ENCODE measurements at regions not wholly inside any gene's neighbourhood (a gene's known extent, or its start where the extent isn't known, plus 50 kb on each side); places are given as distances from the start of the nearest gene placed in this dataset.
A peak's percentile ranks its signal among the peaks of the same experiment; 100 is the strongest.

DNA sequence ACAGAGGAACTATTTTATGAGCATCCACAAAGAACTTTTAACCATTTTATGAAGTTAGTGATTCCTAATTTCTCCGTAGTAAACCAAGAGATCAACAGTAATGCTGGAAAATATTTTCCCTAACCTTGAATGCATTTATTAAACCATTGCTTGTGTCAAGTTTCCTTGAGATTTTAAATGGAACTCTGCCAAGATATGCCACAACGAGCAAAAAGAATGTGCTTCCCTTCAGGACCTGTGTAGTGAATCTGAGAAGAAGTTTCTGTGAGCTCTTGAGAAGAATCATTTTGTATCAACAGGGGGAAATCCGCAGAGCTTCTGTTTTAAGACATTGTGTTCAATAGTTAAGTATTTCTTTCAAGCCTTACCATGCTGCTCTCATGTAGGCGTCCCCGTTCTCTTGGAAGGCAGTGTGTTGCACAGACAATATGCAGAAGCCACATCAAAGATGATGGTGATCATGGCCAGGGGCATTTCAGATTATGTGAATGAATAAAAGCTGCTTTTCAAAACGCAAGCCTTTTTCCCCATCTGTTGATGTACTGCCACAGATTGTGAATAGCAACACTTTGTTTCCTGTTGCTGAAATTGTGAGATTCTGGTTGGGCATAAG is 439.8 kb downstream of the BMP2 start:
- Histone ChIP-seq H3K9ac (ENCODE audit: low read depth, low read length) (no peak overlapping the region), H3K4me3 (ENCODE audit: low read length) (no peak overlapping the region), H3K4me1 (ENCODE audit: insufficient read depth, low read length) (no peaks in the 10 kb centered on the region), H3K9me3 (ENCODE audit: insufficient read depth, low read depth, low read length) (0 out of 2 replicates have a peak, but pooled peaks cover 3% of the 10 kb centered on the region), H3K36me3 (ENCODE audit: insufficient read depth, low read length) (no peaks in the 10 kb centered on the region), H3K27ac (ENCODE audit: low read depth, low read length) (no peak overlapping the region), H3K27me3 (ENCODE audit: insufficient read depth, low read length) (no peaks in the 10 kb centered on the region)
- 92% methylated on average over 5 of the region's 6 CpGs for WGBS

- H3K9ac ChIP-seq (ENCODE audit: low read depth, low read length) = no peak overlapping the region
- H3K9me3 ChIP-seq (ENCODE audit: insufficient read depth, low read depth, low read length) = 0 out of 2 replicates have a peak, but pooled peaks cover 3% of the 10 kb centered on the region
- 95% methylated on average over 3 of the region's 4 CpGs for WGBS
- H3K4me1 ChIP-seq (ENCODE audit: insufficient read depth, low read length) = peaks cover 6% of the 10 kb centered on the region; the same call in 1 of the 2 replicates
- H3K27me3 ChIP-seq (ENCODE audit: insufficient read depth, low read length) = no peaks in the 10 kb centered on the region
- no peaks in the 10 kb centered on the region for H3K36me3 ChIP-seq (ENCODE audit: insufficient read depth, low read length)
- no peak overlapping the region for H3K4me3 ChIP-seq (ENCODE audit: low read length)
- H3K27ac ChIP-seq (ENCODE audit: low read depth, low read length) = no peak overlapping the region
Measured at GRCh38 chr20:7210910-7211309, 443.4 kb downstream of the BMP2 start.

GRCh38 chr20:7214081-7214740 is 446.7 kb downstream of the BMP2 start:
- Histone ChIP-seq H3K4me1 (ENCODE audit: insufficient read depth, low read length) (peaks cover 9% of the 10 kb centered on the region; the same call in 1 of the 2 replicates), H3K4me3 (ENCODE audit: low read length) (no peak overlapping the region), H3K36me3 (ENCODE audit: insufficient read depth, low read length) (no peaks in the 10 kb centered on the region), H3K9ac (ENCODE audit: low read depth, low read length) (0 out of 2 replicates have a peak overlapping the region, but pooled peaks have one; percentile 21), H3K27me3 (ENCODE audit: insufficient read depth, low read length) (no peaks in the 10 kb centered on the region), H3K27ac (ENCODE audit: low read depth, low read length) (peak overlapping the region; percentile 57), H3K9me3 (ENCODE audit: insufficient read depth, low read depth, low read length) (no peaks in the 10 kb centered on the region)
- WGBS = 55% methylated on average over 3 of the region's 3 CpGs

- no peak overlapping the region for H3K4me3 ChIP-seq (ENCODE audit: low read length)
- 87% methylated on average over 1 of the region's 1 CpG for WGBS
- H3K9me3 ChIP-seq (ENCODE audit: insufficient read depth, low read depth, low read length) = 0 out of 2 replicates have a peak, but pooled peaks cover 4% of the 10 kb centered on the region
- H3K36me3 ChIP-seq (ENCODE audit: insufficient read depth, low read length) = no peaks in the 10 kb centered on the region
- H3K27ac ChIP-seq (ENCODE audit: low read depth, low read length) = no peak overlapping the region
- no peaks in the 10 kb centered on the region for H3K27me3 ChIP-seq (ENCODE audit: insufficient read depth, low read length)
- peaks cover 9% of the 10 kb centered on the region; the same call in 1 of the 2 replicates for H3K4me1 ChIP-seq (ENCODE audit: insufficient read depth, low read length)
- no peak overlapping the region for H3K9ac ChIP-seq (ENCODE audit: low read depth, low read length)
Measured at GRCh38 chr20:7217606-7218005, 450.1 kb downstream of the BMP2 start.

DNA sequence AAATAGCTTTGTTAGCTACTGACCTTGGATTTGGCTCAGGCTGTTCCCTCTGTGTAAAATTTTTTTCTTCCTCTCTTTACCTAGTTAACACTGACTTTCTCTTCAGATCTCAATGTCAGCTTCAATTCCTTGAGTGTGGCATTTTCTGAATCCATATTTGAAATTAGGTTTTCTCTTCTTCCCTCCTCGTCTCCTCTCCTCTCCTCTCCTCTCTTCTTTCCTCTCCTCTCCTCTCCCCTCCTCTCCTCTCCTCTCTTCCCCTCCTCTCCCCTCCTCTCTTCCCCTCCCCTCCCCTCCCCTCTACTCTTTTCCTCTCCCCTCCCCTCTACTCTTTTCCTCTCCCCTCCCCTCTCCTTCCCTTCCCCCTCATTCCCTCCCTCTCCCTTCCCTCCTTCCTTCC is 453.3 kb downstream of the BMP2 start:
- H3K27me3 ChIP-seq (ENCODE audit: insufficient read depth, low read length) = no peaks in the 10 kb centered on the region
- H3K36me3 ChIP-seq (ENCODE audit: insufficient read depth, low read length) = no peaks in the 10 kb centered on the region
- WGBS = 100% methylated on average over 1 of the region's 1 CpG
- no peak overlapping the region for H3K9ac ChIP-seq (ENCODE audit: low read depth, low read length)
- no peak overlapping the region for H3K27ac ChIP-seq (ENCODE audit: low read depth, low read length)
- 0 out of 2 replicates have a peak, but pooled peaks cover 4% of the 10 kb centered on the region for H3K9me3 ChIP-seq (ENCODE audit: insufficient read depth, low read depth, low read length)
- H3K4me3 ChIP-seq (ENCODE audit: low read length) = no peak overlapping the region
- peaks cover 2% of the 10 kb centered on the region; the same call in 1 of the 2 replicates for H3K4me1 ChIP-seq (ENCODE audit: insufficient read depth, low read length)

DNA sequence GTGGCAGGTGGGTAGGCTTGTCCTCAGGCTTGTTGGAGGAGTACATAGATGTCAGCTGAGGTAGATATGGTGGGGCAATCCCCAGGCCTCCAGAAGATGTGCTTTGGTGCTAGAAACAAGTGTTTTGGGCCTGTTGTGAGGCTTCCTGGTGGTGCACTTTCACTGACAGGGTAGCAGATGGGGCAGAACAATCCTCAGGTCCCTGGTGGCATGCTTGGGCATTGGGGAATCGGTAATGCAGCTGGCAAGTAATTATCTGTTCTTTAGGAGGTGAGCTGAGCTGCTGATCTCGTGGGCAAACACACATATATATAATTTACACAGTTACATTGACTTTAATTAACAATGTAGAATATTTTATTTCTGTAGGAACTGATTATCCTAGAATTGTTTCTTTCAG is 458.7 kb downstream of the BMP2 start:
- Histone ChIP-seq H3K4me3 (ENCODE audit: low read length) (no peak overlapping the region), H3K27ac (ENCODE audit: low read depth, low read length) (no peak overlapping the region), H3K4me1 (ENCODE audit: insufficient read depth, low read length) (no peaks in the 10 kb centered on the region), H3K27me3 (ENCODE audit: insufficient read depth, low read length) (no peaks in the 10 kb centered on the region), H3K9ac (ENCODE audit: low read depth, low read length) (no peak overlapping the region), H3K36me3 (ENCODE audit: insufficient read depth, low read length) (no peaks in the 10 kb centered on the region), H3K9me3 (ENCODE audit: insufficient read depth, low read depth, low read length) (0 out of 2 replicates have a peak, but pooled peaks cover 4% of the 10 kb centered on the region)
- 88% methylated on average over 1 of the region's 2 CpGs for WGBS

DNA sequence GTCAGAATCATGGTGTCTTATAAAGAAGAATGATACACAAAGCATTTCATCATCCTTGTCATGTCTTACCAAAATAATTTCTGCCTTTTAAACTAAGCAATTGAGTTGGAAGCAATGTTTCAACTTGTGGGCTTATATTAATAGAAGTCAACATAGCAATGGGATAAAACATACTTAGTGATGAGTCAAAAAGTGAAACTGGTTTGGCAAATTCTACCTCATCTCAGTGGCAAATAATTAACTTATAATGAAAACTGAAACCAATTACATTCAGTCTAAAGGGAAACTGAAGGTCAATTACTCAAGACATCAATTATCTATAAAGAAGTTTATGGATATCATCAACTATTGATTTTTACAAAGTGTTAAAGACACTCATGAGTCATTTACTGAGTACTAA is 463.8 kb downstream of the BMP2 start:
- no peaks in the 10 kb centered on the region for H3K4me1 ChIP-seq (ENCODE audit: insufficient read depth, low read length)
- no peak overlapping the region for H3K9ac ChIP-seq (ENCODE audit: low read depth, low read length)
- H3K9me3 ChIP-seq (ENCODE audit: insufficient read depth, low read depth, low read length) = peaks cover 19% of the 10 kb centered on the region
- H3K4me3 ChIP-seq (ENCODE audit: low read length) = no peak overlapping the region
- H3K27me3 ChIP-seq (ENCODE audit: insufficient read depth, low read length) = no peaks in the 10 kb centered on the region
- no peaks in the 10 kb centered on the region for H3K36me3 ChIP-seq (ENCODE audit: insufficient read depth, low read length)
- H3K27ac ChIP-seq (ENCODE audit: low read depth, low read length) = no peak overlapping the region

GRCh38 chr20:7232796-7233195 is 465.3 kb downstream of the BMP2 start:
- H3K27me3 ChIP-seq (ENCODE audit: insufficient read depth, low read length) = no peaks in the 10 kb centered on the region
- H3K9me3 ChIP-seq (ENCODE audit: insufficient read depth, low read depth, low read length) = peaks cover 19% of the 10 kb centered on the region
- no peaks in the 10 kb centered on the region for H3K4me1 ChIP-seq (ENCODE audit: insufficient read depth, low read length)
- no peak overlapping the region for H3K9ac ChIP-seq (ENCODE audit: low read depth, low read length)
- no peaks in the 10 kb centered on the region for H3K36me3 ChIP-seq (ENCODE audit: insufficient read depth, low read length)
- H3K4me3 ChIP-seq (ENCODE audit: low read length) = no peak overlapping the region
- WGBS = 100% methylated on average over 2 of the region's 2 CpGs
- no peak overlapping the region for H3K27ac ChIP-seq (ENCODE audit: low read depth, low read length)

DNA sequence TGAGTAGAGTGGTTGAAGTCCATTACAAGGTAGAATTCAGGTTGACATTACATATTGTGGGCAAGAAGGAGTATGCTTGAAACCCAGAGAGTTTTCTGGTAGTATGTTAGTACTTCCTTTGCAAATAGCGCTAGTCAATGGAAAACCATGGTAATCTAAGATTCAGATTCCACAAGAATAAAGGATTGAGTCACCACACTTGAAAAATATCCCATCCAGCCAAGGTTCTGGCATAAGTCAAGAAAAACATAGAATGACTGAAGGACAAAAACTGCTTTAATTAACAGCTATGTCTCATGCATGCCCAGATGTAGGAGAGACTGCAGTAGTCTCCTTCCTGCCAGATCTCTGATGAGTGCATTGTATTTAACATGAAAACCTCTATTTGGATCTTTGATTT is 469.8 kb downstream of the BMP2 start:
- no peak overlapping the region for H3K27ac ChIP-seq (ENCODE audit: low read depth, low read length)

GRCh38 chr20:7240490-7240889 is 473.0 kb downstream of the BMP2 start:
- no peaks in the 10 kb centered on the region for H3K9me3 ChIP-seq (ENCODE audit: insufficient read depth, low read depth, low read length)
- 93% methylated on average over 3 of the region's 3 CpGs for WGBS
- H3K27me3 ChIP-seq (ENCODE audit: insufficient read depth, low read length) = no peaks in the 10 kb centered on the region
- H3K4me1 ChIP-seq (ENCODE audit: insufficient read depth, low read length) = no peaks in the 10 kb centered on the region
- no peak overlapping the region for H3K4me3 ChIP-seq (ENCODE audit: low read length)
- no peaks in the 10 kb centered on the region for H3K36me3 ChIP-seq (ENCODE audit: insufficient read depth, low read length)
- H3K9ac ChIP-seq (ENCODE audit: low read depth, low read length) = no peak overlapping the region
- H3K27ac ChIP-seq (ENCODE audit: low read depth, low read length) = no peak overlapping the region

More for the DNA sequence above, 469.8 kb downstream of the BMP2 start:
- Histone ChIP-seq H3K9ac (ENCODE audit: low read depth, low read length) (no peak overlapping the region), H3K9me3 (ENCODE audit: insufficient read depth, low read depth, low read length) (peaks cover 19% of the 10 kb centered on the region), H3K4me1 (ENCODE audit: insufficient read depth, low read length) (no peaks in the 10 kb centered on the region), H3K4me3 (ENCODE audit: low read length) (no peak overlapping the region), H3K27me3 (ENCODE audit: insufficient read depth, low read length) (no peaks in the 10 kb centered on the region), H3K36me3 (ENCODE audit: insufficient read depth, low read length) (no peaks in the 10 kb centered on the region)
- WGBS = 90% methylated on average over 1 of the region's 1 CpG

DNA sequence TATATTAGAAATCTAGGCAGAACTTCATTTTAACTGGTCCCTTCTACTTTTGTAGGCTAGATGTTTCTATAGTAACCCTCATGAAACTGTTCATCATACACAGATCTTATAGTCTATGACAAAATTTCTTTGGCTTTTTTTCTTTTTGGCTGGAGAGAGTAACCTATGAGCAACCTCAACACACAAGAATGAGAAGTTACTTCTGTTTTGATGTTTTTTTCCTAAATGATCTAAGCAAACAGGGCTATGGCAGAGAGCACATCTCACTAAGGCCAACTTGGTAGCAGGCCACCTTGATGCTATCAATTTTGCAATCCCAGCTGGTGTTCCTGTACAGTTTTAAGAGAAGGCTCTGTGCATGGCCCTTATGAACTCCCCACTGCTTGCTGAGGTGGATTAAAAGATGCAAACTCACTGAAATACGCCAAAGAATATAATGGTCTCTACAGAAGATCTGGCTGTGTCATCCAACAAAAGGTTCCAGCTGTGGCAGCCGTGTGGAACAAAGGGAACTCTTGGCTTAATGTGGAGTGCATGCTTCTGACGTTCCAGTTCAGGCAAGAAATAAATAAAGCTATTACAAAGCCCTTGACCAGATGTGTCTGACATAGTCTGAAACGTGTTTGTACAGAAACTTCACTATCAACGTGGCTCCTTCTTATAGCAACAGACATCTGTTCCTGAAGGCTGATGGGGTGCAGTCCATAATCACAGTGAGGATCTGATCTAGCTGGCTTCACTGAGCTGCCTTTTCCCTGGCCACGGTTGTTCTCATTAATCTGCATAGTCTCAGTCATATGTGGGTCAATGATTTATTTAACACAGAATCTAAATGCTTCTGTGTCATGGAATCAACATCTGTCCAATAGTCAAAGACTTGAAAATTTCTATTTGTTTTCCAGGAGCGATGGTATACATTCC is 481.1 kb downstream of the BMP2 start:
- Histone ChIP-seq H3K4me1 (ENCODE audit: insufficient read depth, low read length) (0 out of 2 replicates have a peak, but pooled peaks cover 7% of the 10 kb centered on the region), H3K36me3 (ENCODE audit: insufficient read depth, low read length) (no peaks in the 10 kb centered on the region), H3K27ac (ENCODE audit: low read depth, low read length) (no peak overlapping the region), H3K4me3 (ENCODE audit: low read length) (no peak overlapping the region), H3K9me3 (ENCODE audit: insufficient read depth, low read depth, low read length) (no peaks in the 10 kb centered on the region), H3K27me3 (ENCODE audit: insufficient read depth, low read length) (no peaks in the 10 kb centered on the region), H3K9ac (ENCODE audit: low read depth, low read length) (no peak overlapping the region)
- 86% methylated on average over 7 of the region's 7 CpGs for WGBS

Data from HUES64 (cell line).